Stimulated activated naive CD8-positive, alpha-beta T cell treated with anti-CD3 and anti-CD28 coated beads, Interleukin-15, Interleukin-2, amounts not matched to agents 100 ng/mL and 50 ng/mL, for 24 hours (primary cell): ENCODE measurements at regions not wholly inside any gene's neighbourhood (a gene's known extent, or its start where the extent isn't known, plus 50 kb on each side); places are given as distances from the start of the nearest gene placed in this dataset.
"Not testable (repeated sequence)": the region's sequence is repeated elsewhere in the genome, so short reads cannot be mapped to it uniquely, and the experiment has no call there.

Experiments
- H3K27ac Mint-ChIP-seq: one replicate; pipeline ENCODE4 v1.8.0; 2021; ENCODE audit warnings: mild to moderate bottlenecking, mixed read lengths
- H3K27me3 Mint-ChIP-seq: one replicate; pipeline ENCODE4 v1.8.0; 2021; ENCODE audit warnings: mixed read lengths
- H3K36me3 Mint-ChIP-seq: one replicate; pipeline ENCODE4 v1.8.0; 2021; ENCODE audit warnings: low read depth, mixed read lengths
- H3K4me1 Mint-ChIP-seq: one replicate; pipeline ENCODE4 v1.8.0; 2021; ENCODE audit warnings: low read depth, mixed read lengths
- H3K4me3 Mint-ChIP-seq: one replicate; pipeline ENCODE4 v1.8.0; 2021; ENCODE audit warnings: mild to moderate bottlenecking, mixed read lengths
- H3K9me3 Mint-ChIP-seq: one replicate; pipeline ENCODE4 v1.8.0; 2021; ENCODE audit warnings: mixed read lengths

- Mint-ChIP-seq H3K4me3 (no peak overlapping the region), H3K9me3 (no peaks in the 10 kb centered on the region), H3K27me3 (no peaks in the 10 kb centered on the region), H3K4me1 (no peaks in the 10 kb centered on the region), H3K36me3 (no peaks in the 10 kb centered on the region), H3K27ac (no peak overlapping the region)
Observed at GRCh38 chr9:29241320-29241719, 1668.0 kb upstream of the C9orf72 start.

- H3K4me1 Mint-ChIP-seq = no peaks in the 10 kb centered on the region
- H3K9me3 Mint-ChIP-seq = peaks cover 3% of the 10 kb centered on the region
- no peak overlapping the region for H3K4me3 Mint-ChIP-seq
- H3K27ac Mint-ChIP-seq = no peak overlapping the region
- no peaks in the 10 kb centered on the region for H3K36me3 Mint-ChIP-seq
- H3K27me3 Mint-ChIP-seq = no peaks in the 10 kb centered on the region
Observed at GRCh38 chr9:29245351-29245750, 1672.1 kb upstream of the C9orf72 start.

- H3K36me3 Mint-ChIP-seq, H3K27ac Mint-ChIP-seq, H3K27me3 Mint-ChIP-seq, H3K4me1 Mint-ChIP-seq, H3K4me3 Mint-ChIP-seq: not testable (repeated sequence)
- H3K9me3 Mint-ChIP-seq = peaks cover 10% of the 10 kb centered on the region
Observed at GRCh38 chr9:29270400-29270799, 1697.1 kb upstream of the C9orf72 start.

- no peaks in the 10 kb centered on the region for H3K36me3 Mint-ChIP-seq
- H3K4me1 Mint-ChIP-seq = no peaks in the 10 kb centered on the region
- no peak overlapping the region for H3K27ac Mint-ChIP-seq
- no peaks in the 10 kb centered on the region for H3K9me3 Mint-ChIP-seq
- H3K4me3 Mint-ChIP-seq = no peak overlapping the region
- no peaks in the 10 kb centered on the region for H3K27me3 Mint-ChIP-seq
Observed at GRCh38 chr9:29282121-29282520, 1708.8 kb upstream of the C9orf72 start.

- no peaks in the 10 kb centered on the region for H3K27me3 Mint-ChIP-seq
- H3K4me3 Mint-ChIP-seq = no peak overlapping the region
- no peak overlapping the region for H3K27ac Mint-ChIP-seq
- no peaks in the 10 kb centered on the region for H3K36me3 Mint-ChIP-seq
- no peaks in the 10 kb centered on the region for H3K9me3 Mint-ChIP-seq
- H3K4me1 Mint-ChIP-seq = no peaks in the 10 kb centered on the region
Observed at GRCh38 chr9:29285818-29286217, 1712.5 kb upstream of the C9orf72 start.

GRCh38 chr9:29289365-29289764 is 1716.1 kb upstream of the C9orf72 start:
- Mint-ChIP-seq H3K9me3 (peaks cover 9% of the 10 kb centered on the region), H3K4me1 (no peaks in the 10 kb centered on the region), H3K27ac (no peak overlapping the region), H3K27me3 (no peaks in the 10 kb centered on the region), H3K4me3 (no peak overlapping the region), H3K36me3 (no peaks in the 10 kb centered on the region)

- H3K4me1 Mint-ChIP-seq = no peaks in the 10 kb centered on the region
- H3K27ac Mint-ChIP-seq = no peak overlapping the region
- H3K27me3 Mint-ChIP-seq = no peaks in the 10 kb centered on the region
- H3K36me3 Mint-ChIP-seq = no peaks in the 10 kb centered on the region
- H3K4me3 Mint-ChIP-seq = no peak overlapping the region
- peaks cover 9% of the 10 kb centered on the region for H3K9me3 Mint-ChIP-seq
Observed at GRCh38 chr9:29290516-29290915, 1717.2 kb upstream of the C9orf72 start.

- Mint-ChIP-seq H3K9me3 (peaks cover 15% of the 10 kb centered on the region), H3K27me3 (no peaks in the 10 kb centered on the region), H3K4me1 (no peaks in the 10 kb centered on the region), H3K36me3 (no peaks in the 10 kb centered on the region), H3K4me3 (no peak overlapping the region), H3K27ac (no peak overlapping the region)
Observed at GRCh38 chr9:29297592-29297991, 1724.3 kb upstream of the C9orf72 start.

- no peaks in the 10 kb centered on the region for H3K36me3 Mint-ChIP-seq
- no peaks in the 10 kb centered on the region for H3K27me3 Mint-ChIP-seq
- no peaks in the 10 kb centered on the region for H3K4me1 Mint-ChIP-seq
- no peak overlapping the region for H3K27ac Mint-ChIP-seq
- peaks cover 6% of the 10 kb centered on the region for H3K9me3 Mint-ChIP-seq
- no peak overlapping the region for H3K4me3 Mint-ChIP-seq
Observed at GRCh38 chr9:29311221-29311620, 1737.9 kb upstream of the C9orf72 start.

GRCh38 chr9:29312327-29312726 is 1739.0 kb upstream of the C9orf72 start:
- H3K27ac Mint-ChIP-seq = no peak overlapping the region
- no peaks in the 10 kb centered on the region for H3K36me3 Mint-ChIP-seq
- H3K4me3 Mint-ChIP-seq = no peak overlapping the region
- H3K27me3 Mint-ChIP-seq = no peaks in the 10 kb centered on the region
- no peaks in the 10 kb centered on the region for H3K4me1 Mint-ChIP-seq
- peaks cover 3% of the 10 kb centered on the region for H3K9me3 Mint-ChIP-seq

GRCh38 chr9:29319736-29320513 is 1746.6 kb upstream of the C9orf72 start:
- H3K9me3 Mint-ChIP-seq = peaks cover 4% of the 10 kb centered on the region
- no peaks in the 10 kb centered on the region for H3K4me1 Mint-ChIP-seq
- no peak overlapping the region for H3K27ac Mint-ChIP-seq
- no peaks in the 10 kb centered on the region for H3K27me3 Mint-ChIP-seq
- no peaks in the 10 kb centered on the region for H3K36me3 Mint-ChIP-seq
- H3K4me3 Mint-ChIP-seq = no peak overlapping the region

- Mint-ChIP-seq H3K27me3 (no peaks in the 10 kb centered on the region), H3K4me1 (no peaks in the 10 kb centered on the region), H3K27ac (no peak overlapping the region), H3K36me3 (no peaks in the 10 kb centered on the region), H3K9me3 (peaks cover 4% of the 10 kb centered on the region), H3K4me3 (no peak overlapping the region)
Observed at GRCh38 chr9:29322240-29322639, 1749.0 kb upstream of the C9orf72 start.

- Mint-ChIP-seq H3K36me3 (no peaks in the 10 kb centered on the region), H3K27ac (no peak overlapping the region), H3K4me3 (no peak overlapping the region), H3K27me3 (no peaks in the 10 kb centered on the region), H3K9me3 (peaks cover 7% of the 10 kb centered on the region), H3K4me1 (no peaks in the 10 kb centered on the region)
Observed at GRCh38 chr9:29325894-29326293, 1752.6 kb upstream of the C9orf72 start.

GRCh38 chr9:29332789-29333188 is 1759.5 kb upstream of the C9orf72 start:
- Mint-ChIP-seq H3K27me3 (no peaks in the 10 kb centered on the region), H3K27ac (no peak overlapping the region), H3K4me1 (no peaks in the 10 kb centered on the region)

GRCh38 chr9:29336281-29336680 is 1763.0 kb upstream of the C9orf72 start:
- H3K27me3 Mint-ChIP-seq = no peaks in the 10 kb centered on the region
- no peak overlapping the region for H3K27ac Mint-ChIP-seq
- peaks cover 8% of the 10 kb centered on the region for H3K9me3 Mint-ChIP-seq
- H3K4me3 Mint-ChIP-seq = no peak overlapping the region
- no peaks in the 10 kb centered on the region for H3K36me3 Mint-ChIP-seq
- no peaks in the 10 kb centered on the region for H3K4me1 Mint-ChIP-seq

More at GRCh38 chr9:29332789-29333188, 1759.5 kb upstream of the C9orf72 start:
- Mint-ChIP-seq H3K9me3 (peaks cover 11% of the 10 kb centered on the region), H3K36me3 (no peaks in the 10 kb centered on the region), H3K4me3 (no peak overlapping the region)

GRCh38 chr9:29339387-29339786 is 1766.1 kb upstream of the C9orf72 start:
- Mint-ChIP-seq H3K36me3 (no peaks in the 10 kb centered on the region), H3K4me3 (no peak overlapping the region), H3K27ac (no peak overlapping the region), H3K9me3 (peaks cover 7% of the 10 kb centered on the region), H3K27me3 (no peaks in the 10 kb centered on the region), H3K4me1 (no peaks in the 10 kb centered on the region)
